Endometrial microvascular endothelial cells (primary cell): ENCODE measurements at regions not wholly inside any gene's neighbourhood (a gene's known extent, or its start where the extent isn't known, plus 50 kb on each side); places are given as distances from the start of the nearest gene placed in this dataset.
"Not testable (repeated sequence)": the region's sequence is repeated elsewhere in the genome, so short reads cannot be mapped to it uniquely, and the experiment has no call there.

ENCODE experiments used
- in situ Hi-C: cut with HindIII; loops from 2 replicates; pipeline ENCODE4 v1.10.0; 2017; ENCODE audit warnings: low sequenced_read_pairs, low pct_unique_long_range_greater_than_20kb; ENCODE audit errors: inconsistent ontology term

DNA sequence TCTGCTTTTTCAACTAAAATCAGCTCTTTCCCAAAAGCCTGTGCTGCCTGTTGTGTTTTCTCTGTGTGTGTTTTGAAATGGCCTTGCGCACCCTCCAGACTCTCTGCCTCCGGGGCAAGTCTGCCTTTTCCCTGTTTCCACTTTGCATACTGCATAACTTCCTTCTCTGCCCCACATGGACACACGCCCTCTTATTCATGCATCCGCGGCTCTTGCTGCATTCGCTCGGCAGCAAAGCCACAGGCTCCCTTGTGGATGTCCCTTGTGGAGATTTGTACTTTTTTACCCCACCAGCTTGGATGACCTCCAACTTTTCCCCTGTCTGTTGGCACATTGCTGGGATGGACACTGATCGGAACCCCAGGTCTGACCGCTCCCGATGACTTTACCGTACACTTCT is 147.6 kb downstream of the ADSS2 start:
- in situ Hi-C loops: no loop called here

GRCh38 chr1:244304656-244305055 is 147.1 kb downstream of the ADSS2 start:
- in situ Hi-C loops: no loop called here

GRCh38 chr1:244305776-244306341 is 145.8 kb downstream of the ADSS2 start:
- in situ Hi-C loops: no loop called here

- in situ Hi-C loops: no loop called here
Observed at GRCh38 chr1:244306544-244306943, 145.2 kb downstream of the ADSS2 start.

- in situ Hi-C loops: not testable (repeated sequence)
Observed at GRCh38 chr1:244309191-244309590, 142.5 kb downstream of the ADSS2 start.

- in situ Hi-C loops: no loop called here
Observed at GRCh38 chr1:244311784-244312532, 139.8 kb downstream of the ADSS2 start.

DNA sequence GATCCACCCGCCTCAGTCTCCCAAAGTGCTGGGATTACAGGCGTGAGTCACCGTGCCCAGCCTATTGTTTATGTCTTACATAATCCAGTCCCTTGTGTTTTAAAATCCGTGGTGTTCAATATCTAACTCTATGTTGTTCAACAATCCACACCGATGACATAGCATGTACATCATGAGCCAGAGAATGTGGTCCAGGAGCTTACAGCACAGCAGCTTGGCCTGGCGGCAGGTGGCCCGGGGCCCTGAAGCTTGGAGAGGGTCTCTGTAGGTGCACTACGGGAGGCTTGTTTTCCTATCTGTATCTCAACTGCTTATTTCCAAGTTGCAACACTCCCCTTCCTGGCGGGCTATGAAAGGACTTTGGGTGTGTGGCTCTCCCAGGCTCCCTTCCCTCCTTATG is 138.4 kb downstream of the ADSS2 start:
- in situ Hi-C loops: no loop called here

- in situ Hi-C loops: no loop called here
Observed at GRCh38 chr1:244314921-244315559, 136.7 kb downstream of the ADSS2 start.

- in situ Hi-C loops: no loop called here
Observed at GRCh38 chr1:244315996-244316395, 135.7 kb downstream of the ADSS2 start.

DNA sequence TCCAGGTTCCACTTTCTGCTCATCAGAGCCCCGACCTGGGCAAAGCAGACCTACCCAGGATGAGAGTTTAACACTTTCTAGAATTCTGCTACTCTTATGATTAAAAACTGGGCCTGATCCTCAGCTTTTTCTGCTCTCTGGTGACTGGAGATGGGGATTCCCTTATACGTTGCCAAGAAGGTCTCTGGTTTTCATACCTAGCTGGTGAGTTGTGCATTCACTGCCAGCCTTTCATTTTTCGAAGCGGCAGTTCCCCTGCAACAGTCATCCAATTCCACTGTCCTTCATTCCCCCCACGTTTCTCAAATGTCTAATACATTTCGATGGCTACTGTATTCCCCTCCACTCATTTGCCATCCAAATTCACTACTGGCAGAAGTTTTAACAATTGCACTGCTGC is 135.3 kb downstream of the ADSS2 start:
- in situ Hi-C loops: no loop called here

DNA sequence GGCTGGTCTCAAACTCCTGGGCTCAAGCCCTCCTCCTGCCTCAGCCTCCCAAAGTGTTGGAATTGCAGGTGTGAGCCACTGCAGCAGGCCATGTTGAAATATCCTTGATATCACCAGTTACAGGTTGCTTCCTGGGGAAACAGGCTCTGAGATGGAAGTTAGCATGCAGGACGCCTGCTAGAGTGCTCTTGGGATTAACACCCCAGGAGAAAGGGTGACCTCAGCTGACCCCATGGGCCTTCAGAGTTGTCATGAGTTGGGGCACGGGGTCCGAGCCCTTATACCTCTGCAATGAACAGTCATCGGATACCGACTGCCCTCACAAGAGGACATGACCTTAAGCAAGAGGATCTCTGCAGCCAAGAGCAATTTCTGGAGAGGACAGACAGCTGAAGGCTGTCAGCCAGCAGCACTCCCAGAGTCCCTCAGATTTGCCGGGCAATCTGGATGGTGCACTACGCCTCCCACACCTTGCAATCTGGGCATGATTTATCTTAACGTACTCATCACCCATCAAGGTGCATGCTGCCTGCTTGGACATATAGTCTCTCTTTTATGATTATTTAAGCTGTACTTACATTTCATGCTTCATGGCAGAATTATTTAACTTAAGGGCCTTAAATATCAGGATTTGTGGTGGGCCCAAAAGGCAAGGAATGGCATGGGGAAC is 134.6 kb downstream of the ADSS2 start:
- in situ Hi-C loops: no loop called here

DNA sequence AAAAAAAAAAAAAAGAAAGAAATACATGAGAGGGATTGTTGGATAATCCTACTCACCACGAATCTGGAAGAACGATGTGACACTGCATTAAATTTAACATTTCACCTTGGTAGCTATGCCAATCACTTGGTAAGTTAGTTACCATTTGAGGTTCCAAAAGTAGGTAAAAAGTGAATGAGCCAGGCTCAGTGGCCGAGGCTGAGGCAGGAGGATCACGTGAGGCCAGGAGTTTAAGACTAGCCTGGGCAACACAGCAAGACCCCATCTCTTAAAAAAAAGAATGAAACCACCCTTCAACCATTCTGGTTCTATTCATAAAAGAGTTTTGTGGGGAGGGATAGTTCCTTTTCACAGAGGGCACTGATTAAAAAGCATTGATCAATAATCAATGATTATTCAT is 133.6 kb downstream of the ADSS2 start:
- in situ Hi-C loops: no loop called here

DNA sequence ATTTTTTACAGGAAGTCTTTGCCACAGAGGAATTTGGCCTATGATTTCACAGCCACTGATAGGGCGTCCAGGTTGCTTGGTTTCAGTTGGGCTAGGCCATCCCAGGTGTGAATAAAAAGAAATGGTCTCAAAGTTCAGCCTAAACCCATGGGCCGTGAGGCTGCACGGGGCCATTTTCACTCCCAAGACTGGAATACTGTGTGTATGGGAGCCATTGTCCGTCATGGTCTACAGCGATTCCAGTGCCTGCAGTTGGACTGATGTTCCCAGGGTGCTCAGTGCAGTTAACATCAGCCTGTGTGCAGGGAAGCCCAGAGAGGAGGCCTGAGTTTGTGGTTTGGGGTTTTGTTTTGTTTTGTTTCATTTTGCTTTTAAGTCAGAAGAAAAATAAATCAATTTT is 133.2 kb downstream of the ADSS2 start:
- in situ Hi-C loops: no loop called here

- in situ Hi-C loops: no loop called here
Observed at GRCh38 chr1:244319283-244320132, 132.2 kb downstream of the ADSS2 start.

DNA sequence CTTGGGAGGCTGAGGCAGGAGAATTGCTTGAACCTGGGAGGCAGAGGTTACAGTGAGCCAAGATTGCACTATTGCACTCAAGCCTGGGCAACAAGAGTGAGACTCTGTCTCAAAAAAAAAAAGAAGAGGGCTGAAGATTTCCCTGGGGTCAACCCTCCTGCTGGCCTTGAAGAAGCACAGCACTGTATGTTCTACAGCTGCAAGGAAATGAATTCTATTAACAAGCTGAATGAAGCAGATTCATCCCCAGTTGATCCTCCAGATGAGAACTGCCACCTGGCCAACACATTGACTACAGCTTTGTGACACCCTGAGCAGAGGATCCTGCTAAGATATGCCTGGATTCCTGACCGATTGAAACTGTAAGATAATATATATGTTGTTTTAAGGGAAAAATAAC is 129.5 kb downstream of the ADSS2 start:
- in situ Hi-C loops: no loop called here

DNA sequence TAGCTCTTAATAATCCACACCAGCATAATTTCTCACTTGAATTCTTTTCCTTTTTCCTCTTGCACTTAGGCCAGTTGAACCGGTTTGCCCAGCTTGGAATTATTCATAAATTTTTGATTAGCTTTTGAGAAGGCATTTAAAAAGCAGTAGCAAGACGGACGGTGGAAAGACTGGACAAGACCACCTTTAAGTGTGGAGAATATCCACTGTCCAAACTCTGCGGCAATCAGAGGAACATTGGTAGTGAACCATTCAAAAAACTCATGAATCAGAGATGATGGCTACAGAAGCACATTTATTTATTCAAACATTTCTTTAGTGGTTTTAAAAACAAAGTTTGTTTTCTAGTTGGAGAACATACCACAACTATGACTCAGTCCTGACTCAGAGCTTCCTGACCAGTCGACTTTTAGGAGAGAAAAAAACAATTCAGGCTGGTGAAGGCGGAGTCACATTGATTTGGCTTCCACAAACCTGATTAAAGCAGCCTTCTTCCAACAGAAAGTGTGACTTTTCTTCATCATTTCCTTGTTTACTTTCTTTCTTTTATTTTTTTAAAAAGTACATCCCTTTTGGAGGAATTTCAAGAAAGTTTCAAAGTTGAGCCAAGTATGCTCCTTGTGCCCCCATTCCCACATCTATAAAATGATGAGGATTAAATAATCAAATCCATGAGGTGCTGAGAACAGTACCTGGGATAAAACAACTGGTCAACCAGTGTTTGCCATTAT is 128.8 kb downstream of the ADSS2 start:
- in situ Hi-C loops: no loop called here

DNA sequence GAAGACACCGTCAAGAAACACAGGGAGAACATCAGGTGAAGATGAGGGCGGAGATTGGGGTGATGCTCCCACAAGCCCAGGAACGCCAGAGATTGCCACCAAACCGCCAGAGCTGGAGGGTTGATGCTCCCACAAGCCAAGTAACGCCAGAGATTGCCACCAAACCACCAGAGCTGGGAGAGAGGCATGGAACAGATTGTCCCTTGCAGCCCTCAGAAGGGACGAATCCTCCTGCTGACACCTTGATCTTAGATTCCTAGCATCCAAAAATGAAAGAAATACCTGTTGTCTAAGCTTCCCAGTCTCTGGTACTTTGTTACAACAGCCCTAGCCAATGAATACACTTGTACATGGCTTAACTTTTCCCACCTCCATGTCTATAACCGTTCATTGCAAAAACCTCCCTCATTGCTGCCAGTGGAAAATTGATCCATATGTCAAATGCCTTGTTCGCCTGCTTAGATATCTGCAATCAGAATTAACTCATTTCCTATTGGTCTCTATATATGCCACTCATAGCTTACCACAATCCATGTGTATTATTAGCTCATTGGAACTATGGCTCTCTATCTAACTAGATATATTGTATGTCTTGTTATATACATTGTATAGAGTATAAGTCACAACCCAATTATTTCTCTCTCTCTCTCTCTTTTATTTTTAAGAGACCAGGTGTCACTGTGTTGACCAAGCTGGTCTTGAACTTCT is 127.4 kb downstream of the ADSS2 start:
- in situ Hi-C loops: no loop called here
